G401 (cell line): ENCODE measurements at regions not wholly inside any gene's neighbourhood (a gene's known extent, or its start where the extent isn't known, plus 50 kb on each side); places are given as distances from the start of the nearest gene placed in this dataset.
"Not testable (repeated sequence)": the region's sequence is repeated elsewhere in the genome, so short reads cannot be mapped to it uniquely, and the experiment has no call there.

Source experiments
- DNase-seq: peaks from one replicate; pipeline ENCODE4 v3.0.0-alpha.2; 2015; ENCODE audit warnings: low spot score
- in situ Hi-C: cut with HindIII; loops from 2 replicates; pipeline ENCODE4 v1.10.0; 2016; ENCODE audit warnings: low sequenced_read_pairs, mixed read lengths

GRCh38 chr5:57063773-57064172, 110.1 kb upstream of the GPBP1 start:
- in situ Hi-C loops: no loop called here

GRCh38 chr5:57066924-57067596, 106.8 kb upstream of the GPBP1 start:
- in situ Hi-C loops: no loop called here
- DNase-seq: no peak

More at GRCh38 chr5:57063773-57064172, 110.1 kb upstream of the GPBP1 start:
- no peak for DNase-seq

GRCh38 chr5:57067597-57067924, 106.3 kb upstream of the GPBP1 start:
- DNase-seq: no peak
- in situ Hi-C loops: no loop called here

- DNase-seq: no peak
- in situ Hi-C loops: no loop called here
Measured at GRCh38 chr5:57069115-57069835, 104.6 kb upstream of the GPBP1 start.

GRCh38 chr5:57072218-57072892, 101.5 kb upstream of the GPBP1 start:
- DNase-seq: no peak
- in situ Hi-C loops: no loop called here

GRCh38 chr5:57082441-57083067, 91.3 kb upstream of the GPBP1 start:
- in situ Hi-C loops: no loop called here
- no peak for DNase-seq

GRCh38 chr5:57085306-57086081, 88.4 kb upstream of the GPBP1 start:
- DNase-seq: no peak
- in situ Hi-C loops: no loop called here

GRCh38 chr5:57087947-57088346, 85.9 kb upstream of the GPBP1 start:
- DNase-seq, in situ Hi-C loops: not testable (repeated sequence)

GRCh38 chr5:57094753-57095683, 78.8 kb upstream of the GPBP1 start:
- in situ Hi-C loops: no loop called here
- no peak for DNase-seq

GRCh38 chr5:57097526-57097925, 76.3 kb upstream of the GPBP1 start:
- in situ Hi-C loops: no loop called here
- no peak for DNase-seq

- in situ Hi-C loops: no loop called here
Measured at GRCh38 chr5:57102189-57102904, 71.5 kb upstream of the GPBP1 start.

GRCh38 chr5:57102905-57103255, 71.0 kb upstream of the GPBP1 start:
- DNase-seq: no peak
- in situ Hi-C loops: no loop called here

More at GRCh38 chr5:57102189-57102904, 71.5 kb upstream of the GPBP1 start:
- DNase-seq: no peak

GRCh38 chr5:57103317-57103907, 70.4 kb upstream of the GPBP1 start:
- in situ Hi-C loops: no loop called here
- no peak for DNase-seq

GRCh38 chr5:57106661-57107060, 67.2 kb upstream of the GPBP1 start:
- in situ Hi-C loops: no loop called here
- no peak for DNase-seq

GRCh38 chr5:57111993-57112392, 61.9 kb upstream of the GPBP1 start:
- in situ Hi-C loops: no loop called here
- no peak for DNase-seq

GRCh38 chr5:57113481-57113880, 60.4 kb upstream of the GPBP1 start:
- DNase-seq: no peak
- in situ Hi-C loops: no loop called here

GRCh38 chr5:57117596-57117995, 56.3 kb upstream of the GPBP1 start:
- DNase-seq: no peak
- in situ Hi-C loops: no loop called here
